Keratinocyte (primary cell): ENCODE measurements at regions not wholly inside any gene's neighbourhood (a gene's known extent, or its start where the extent isn't known, plus 50 kb on each side); places are given as distances from the start of the nearest gene placed in this dataset.
A peak's percentile ranks its signal among the peaks of the same experiment; 100 is the strongest.

Experiments used
- DNase-seq: peaks from one replicate; pipeline ENCODE4 v3.0.0-alpha.2; 2011; ENCODE audit warnings: low read depth, missing footprints, low spot score
- FAIRE-seq: peaks from 2 replicates; lab custom pipeline; 2011; peaks lifted over from hg19 to GRCh38; lab: Jason Lieb, UNC
- H2AFZ ChIP-seq: 2 replicates; pipeline ENCODE4 v1.6.0; 2012; ENCODE audit warnings: low read length, control low read depth, inconsistent platforms; ENCODE audit not compliant: control insufficient read depth
- H3K27ac ChIP-seq: 2 replicates; pipeline ENCODE4 v1.5.1; 2011; ENCODE audit warnings: low read length; ENCODE audit not compliant: control insufficient read depth, insufficient read depth
- H3K27me3 ChIP-seq: 3 replicates; pipeline ENCODE4 v1.6.0; 2011; ENCODE audit warnings: low read length; ENCODE audit not compliant: control insufficient read depth, insufficient read depth; ENCODE audit errors: extremely low read depth
- H3K36me3 ChIP-seq, 2 experiments: 2 replicates in 1 of 2; 3 replicates in 1 of 2; pipeline ENCODE4 v1.5.1; 2011; ENCODE audit warnings: low read length in 2 of 2, mild to moderate bottlenecking in 1 of 2; ENCODE audit not compliant: control insufficient read depth in 2 of 2, insufficient read depth in 2 of 2; ENCODE audit errors: extremely low read depth in 1 of 2
- H3K4me1 ChIP-seq: 3 replicates; pipeline ENCODE4 v1.5.1; 2011; ENCODE audit warnings: low read length; ENCODE audit not compliant: control insufficient read depth, insufficient read depth; ENCODE audit errors: extremely low read depth
- H3K4me2 ChIP-seq: 3 replicates; pipeline ENCODE4 v1.6.0; 2011; ENCODE audit warnings: low read depth, low read length; ENCODE audit not compliant: control insufficient read depth, insufficient read depth; ENCODE audit errors: extremely low read depth
- H3K4me3 ChIP-seq, 3 experiments: fragments of 200-600 bp in 1 of 3; sonication (generic) in 1 of 3; 2 replicates in 2 of 3; 3 replicates in 1 of 3; pipeline ENCODE4 v1.5.1; 2011 to 2016; ENCODE audit warnings: low read length in 3 of 3, mild to moderate bottlenecking in 3 of 3, control low read depth in 2 of 3, inconsistent platforms in 1 of 3, low read depth in 1 of 3, mixed read lengths in 1 of 3, mixed run types in 1 of 3, moderate library complexity in 1 of 3; ENCODE audit not compliant: control insufficient read depth in 2 of 3, insufficient read depth in 2 of 3; ENCODE audit errors: extremely low read depth in 1 of 3
- H3K79me2 ChIP-seq: 2 replicates; pipeline ENCODE4 v1.6.0; 2012; ENCODE audit warnings: low read length; ENCODE audit not compliant: control insufficient read depth, insufficient read depth
- H3K9ac ChIP-seq: 3 replicates; pipeline ENCODE4 v1.6.0; 2011; ENCODE audit warnings: low read length; ENCODE audit not compliant: control insufficient read depth, insufficient read depth; ENCODE audit errors: extremely low read depth
- H3K9me1 ChIP-seq: 3 replicates; pipeline ENCODE4 v1.6.0; 2011; ENCODE audit warnings: low read length; ENCODE audit not compliant: control insufficient read depth, insufficient read depth; ENCODE audit errors: extremely low read depth
- H3K9me3 ChIP-seq: 2 replicates; pipeline ENCODE4 v1.5.1; 2012; ENCODE audit warnings: low read depth, low read length; ENCODE audit not compliant: control insufficient read depth
- H4K20me1 ChIP-seq: 3 replicates; pipeline ENCODE4 v1.6.0; 2011; ENCODE audit warnings: low read length; ENCODE audit not compliant: control insufficient read depth, insufficient read depth; ENCODE audit errors: extremely low read depth
- EZH2 ChIP-seq: IDR thresholded peaks from one replicate; pipeline ENCODE4 v1.6.1; 2012; ENCODE audit warnings: inconsistent platforms, mild to moderate bottlenecking, low read length, moderate library complexity
- dilution Hi-C: fragments of 300-500 bp; cut with MboI; formaldehyde crosslinking; loops from one replicate; pipeline ENCODE4 v1.7.0; 2020; ENCODE audit warnings: low sequenced_read_pairs; ENCODE audit not compliant: extremely low pct_ligation_motif_present
- TF ChIP-seq, protein P1 (sequence below), 3 experiments: IDR thresholded peaks in 1 of 3; conservative IDR thresholded peaks in 1 of 3; optimal IDR thresholded peaks in 1 of 3; 2 replicates in 2 of 3; 3 replicates in 1 of 3; pipeline versions ENCODE3 to v1.5.1; 2011; ENCODE audit warnings: low read length in 3 of 3, mild to moderate bottlenecking in 3 of 3, moderate library complexity in 2 of 3, control low read depth in 1 of 3, inconsistent platforms in 1 of 3; ENCODE audit not compliant: insufficient read depth in 2 of 3; ENCODE audit errors: extremely low read depth in 1 of 3

- Histone ChIP-seq H3K4me1 (peaks cover 14% of the 10 kb centered on the region), H3K27me3 (no peaks in the 10 kb centered on the region), H3K9me1 (no peaks in the 10 kb centered on the region), H3K27ac (no peak overlapping the region), H3K79me2 (no peaks in the 10 kb centered on the region), H3K4me3 (no peak overlapping the region), H4K20me1 (no peaks in the 10 kb centered on the region), H2AFZ (no peak overlapping the region), H3K9me3 (no peaks in the 10 kb centered on the region), H3K36me3 (no peaks in the 10 kb centered on the region), H3K4me2 (no peak overlapping the region), H3K9ac (no peak overlapping the region)
- dilution Hi-C loops = no loop called here
- DNase-seq = no peak
- no peak for FAIRE-seq
- TF ChIP-seq, protein P1, sequence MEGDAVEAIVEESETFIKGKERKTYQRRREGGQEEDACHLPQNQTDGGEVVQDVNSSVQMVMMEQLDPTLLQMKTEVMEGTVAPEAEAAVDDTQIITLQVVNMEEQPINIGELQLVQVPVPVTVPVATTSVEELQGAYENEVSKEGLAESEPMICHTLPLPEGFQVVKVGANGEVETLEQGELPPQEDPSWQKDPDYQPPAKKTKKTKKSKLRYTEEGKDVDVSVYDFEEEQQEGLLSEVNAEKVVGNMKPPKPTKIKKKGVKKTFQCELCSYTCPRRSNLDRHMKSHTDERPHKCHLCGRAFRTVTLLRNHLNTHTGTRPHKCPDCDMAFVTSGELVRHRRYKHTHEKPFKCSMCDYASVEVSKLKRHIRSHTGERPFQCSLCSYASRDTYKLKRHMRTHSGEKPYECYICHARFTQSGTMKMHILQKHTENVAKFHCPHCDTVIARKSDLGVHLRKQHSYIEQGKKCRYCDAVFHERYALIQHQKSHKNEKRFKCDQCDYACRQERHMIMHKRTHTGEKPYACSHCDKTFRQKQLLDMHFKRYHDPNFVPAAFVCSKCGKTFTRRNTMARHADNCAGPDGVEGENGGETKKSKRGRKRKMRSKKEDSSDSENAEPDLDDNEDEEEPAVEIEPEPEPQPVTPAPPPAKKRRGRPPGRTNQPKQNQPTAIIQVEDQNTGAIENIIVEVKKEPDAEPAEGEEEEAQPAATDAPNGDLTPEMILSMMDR (optimal IDR thresholded peaks at IDR 0.05 in 1 of 3, IDR thresholded peaks at IDR 0.05 in 1 of 3, conservative IDR thresholded peaks at IDR 0.05 in 1 of 3; ENCODE audit: extremely low read depth in 1 of 3, insufficient read depth in 2 of 3, low read length in 3 of 3) = no peak
- TF ChIP-seq EZH2 = no peak
These were observed 83.5 kb upstream of the BCL6 start for GRCh38 chr3:187828579-187829452.

DNA sequence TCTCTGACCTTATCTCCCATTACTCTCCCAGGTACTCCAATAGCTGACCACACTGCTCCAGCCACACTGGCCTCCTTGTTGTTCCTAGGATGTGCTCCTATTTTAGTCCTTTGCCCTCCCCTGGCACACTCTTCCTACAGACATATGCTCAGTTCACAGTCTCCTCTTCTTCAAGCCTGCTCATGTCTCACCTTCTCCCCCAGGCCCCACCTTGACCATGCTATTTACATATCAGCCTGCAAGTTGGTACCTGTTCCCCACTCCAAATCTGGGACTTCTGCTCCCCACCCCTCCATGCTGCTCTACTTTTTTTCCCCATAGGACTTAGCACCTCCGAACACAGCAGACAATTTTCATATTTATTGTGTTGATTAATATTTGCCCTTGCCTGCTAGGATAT, 84.9 kb upstream of the BCL6 start:
- DNase-seq = no peak
- FAIRE-seq = no peak
- no peak for TF ChIP-seq EZH2
- TF ChIP-seq, protein P1 (optimal IDR thresholded peaks at IDR 0.05 in 1 of 3, IDR thresholded peaks at IDR 0.05 in 1 of 3, conservative IDR thresholded peaks at IDR 0.05 in 1 of 3; ENCODE audit: extremely low read depth in 1 of 3, insufficient read depth in 2 of 3, low read length in 3 of 3) = no peak

More for the DNA sequence above, 84.9 kb upstream of the BCL6 start:
- Histone ChIP-seq H3K4me3 (no peak overlapping the region), H3K79me2 (no peaks in the 10 kb centered on the region), H3K9me3 (no peaks in the 10 kb centered on the region), H3K9ac (no peak overlapping the region), H3K4me1 (peaks cover 14% of the 10 kb centered on the region), H4K20me1 (no peaks in the 10 kb centered on the region), H2AFZ (no peak overlapping the region), H3K36me3 (no peaks in the 10 kb centered on the region), H3K4me2 (peak overlapping the region; percentile 65), H3K27ac (no peak overlapping the region), H3K9me1 (no peaks in the 10 kb centered on the region), H3K27me3 (no peaks in the 10 kb centered on the region)
- dilution Hi-C loops = no loop called here
